IMR-90 (cell line): ENCODE measurements at regions not wholly inside any gene's neighbourhood (a gene's known extent, or its start where the extent isn't known, plus 50 kb on each side); places are given as distances from the start of the nearest gene placed in this dataset.

ENCODE experiments used
- ATAC-seq: fragments of 200-7000 bp; cut with Tn5 transposase; 2 replicates; pipeline ENCODE4 v1.9.1; 2020; ENCODE audit warnings: low read depth, mild to moderate bottlenecking, moderate library complexity
- BruUV-seq: library from RNA; stranded (reverse); fragments of 400-500 nt; replicated peaks from 2 replicates; lab custom pipeline; 2021; lab: Mats Ljungman, UMichigan
- CTCF ChIA-PET: fragments of 300-600 bp; formaldehyde crosslinking; extraction: SDS; loops from one replicate; lab custom pipeline; 2021; ENCODE audit warnings: antibody characterized with exemption; lab: Yijun Ruan, JAX
- POLR2A ChIA-PET: fragments of 300-600 bp; sonication (Branson Sonifier 250); formaldehyde crosslinking; loops from one replicate; lab custom pipeline; 2022; ENCODE audit warnings: antibody characterized with exemption; ENCODE audit not compliant: unreplicated experiment; lab: Charles Lee
- DNase-seq: peaks from one replicate; pipeline ENCODE4 v3.0.0; 2013
- H2AFZ ChIP-seq: replicated peaks from 2 replicates; pipeline ENCODE3; 2013; ENCODE audit warnings: low read length, mild to moderate bottlenecking; ENCODE audit not compliant: poor library complexity
- H2AK5ac ChIP-seq: 2 replicates; pipeline ENCODE4 v1.6.1; 2013; ENCODE audit warnings: low read depth, low read length, inconsistent platforms
- H2AK9ac ChIP-seq: replicated peaks from 2 replicates; pipeline ENCODE3; 2013; ENCODE audit warnings: mild to moderate bottlenecking, low read depth, low read length, moderate library complexity; ENCODE audit not compliant: poor library complexity
- H2BK120ac ChIP-seq: 2 replicates; pipeline ENCODE4 v1.6.1; 2013; ENCODE audit warnings: low read depth, low read length, inconsistent platforms
- H2BK15ac ChIP-seq: 3 replicates; pipeline ENCODE4 v1.6.1; 2013; ENCODE audit warnings: low read depth, low read length, inconsistent platforms
- H2BK20ac ChIP-seq: 2 replicates; pipeline ENCODE4 v1.6.1; 2013; ENCODE audit warnings: low read depth, mild to moderate bottlenecking, inconsistent platforms, low read length, moderate library complexity
- H2BK5ac ChIP-seq: 2 replicates; pipeline ENCODE4 v1.6.1; 2013; ENCODE audit warnings: mild to moderate bottlenecking, low read depth, low read length, inconsistent platforms; ENCODE audit not compliant: poor library complexity, severe bottlenecking
- H3K14ac ChIP-seq: replicated peaks from 2 replicates; pipeline ENCODE4 v1.6.1; 2013; ENCODE audit warnings: low read depth, low read length, inconsistent platforms
- H3K18ac ChIP-seq: 2 replicates; pipeline ENCODE4 v1.6.1; 2013; ENCODE audit warnings: low read depth, low read length, control low read depth
- H3K23ac ChIP-seq: 2 replicates; pipeline ENCODE4 v1.6.1; 2013; ENCODE audit warnings: low read depth, low read length, inconsistent platforms
- H3K27ac ChIP-seq: 2 replicates; pipeline ENCODE4 v1.5.1; 2013; ENCODE audit warnings: mild to moderate bottlenecking, control low read depth, low read length; ENCODE audit not compliant: insufficient read depth
- H3K27me3 ChIP-seq: 2 replicates; pipeline ENCODE4 v1.6.1; 2013; ENCODE audit warnings: low read length; ENCODE audit not compliant: control insufficient read depth, insufficient read depth
- H3K36me3 ChIP-seq: 2 replicates; pipeline ENCODE4 v1.6.1; 2013; ENCODE audit warnings: low read length, mixed read lengths; ENCODE audit not compliant: control insufficient read depth, insufficient read depth
- H3K4ac ChIP-seq: 2 replicates; pipeline ENCODE4 v1.6.1; 2013; ENCODE audit warnings: low read depth, low read length, inconsistent platforms
- H3K4me1 ChIP-seq: 2 replicates; pipeline ENCODE4 v1.6.1; 2013; ENCODE audit warnings: low read length, mixed read lengths; ENCODE audit not compliant: control insufficient read depth, insufficient read depth
- H3K4me2 ChIP-seq: 2 replicates; pipeline ENCODE4 v1.6.1; 2013; ENCODE audit warnings: low read depth, mild to moderate bottlenecking, control low read depth, low read length, moderate library complexity
- H3K4me3 ChIP-seq: 2 replicates; pipeline ENCODE4 v1.5.1; 2013; ENCODE audit warnings: low read depth, mild to moderate bottlenecking, control low read depth, low read length, moderate library complexity; ENCODE audit not compliant: insufficient read depth
- H3K56ac ChIP-seq: 2 replicates; pipeline ENCODE4 v1.6.1; 2013; ENCODE audit warnings: low read length, inconsistent platforms; ENCODE audit not compliant: insufficient read depth; ENCODE audit errors: extremely low read depth
- H3K79me1 ChIP-seq, 2 experiments: 2 replicates each; pipeline ENCODE4 v1.6.1; 2013; ENCODE audit warnings: low read length in 2 of 2, inconsistent platforms in 1 of 2, low read depth in 1 of 2
- H3K9ac ChIP-seq: 2 replicates; pipeline ENCODE4 v1.6.1; 2013; ENCODE audit warnings: low read depth, low read length, control low read depth
- H3K9me1 ChIP-seq: 2 replicates; pipeline ENCODE4 v1.6.1; 2013; ENCODE audit warnings: low read length, inconsistent platforms; ENCODE audit not compliant: insufficient read depth
- H3K9me3 ChIP-seq: 2 replicates; pipeline ENCODE4 v1.6.1; 2013; ENCODE audit warnings: low read length; ENCODE audit not compliant: control insufficient read depth, insufficient read depth
- H4K20me1 ChIP-seq: 2 replicates; pipeline ENCODE4 v1.6.1; 2013; ENCODE audit warnings: low read length, inconsistent platforms; ENCODE audit not compliant: insufficient read depth
- H4K5ac ChIP-seq: 2 replicates; pipeline ENCODE4 v1.6.1; 2013; ENCODE audit warnings: mild to moderate bottlenecking, low read depth, low read length, control low read depth
- H4K8ac ChIP-seq, 2 experiments: 2 replicates each; pipeline ENCODE4 v1.6.1; 2013; ENCODE audit warnings: low read depth in 2 of 2, low read length in 2 of 2, control low read depth in 1 of 2, inconsistent platforms in 1 of 2
- H4K91ac ChIP-seq: 2 replicates; pipeline ENCODE4 v1.6.1; 2013; ENCODE audit warnings: low read depth, low read length, inconsistent platforms; ENCODE audit not compliant: insufficient read depth
- CHD1 ChIP-seq: IDR thresholded peaks from 2 replicates; pipeline ENCODE4 v1.6.1; 2012; ENCODE audit warnings: low read depth, low read length, improper control_type of control experiment
- MAZ ChIP-seq: IDR thresholded peaks from 2 replicates; pipeline ENCODE4 v1.6.1; 2012; ENCODE audit warnings: low read depth, mild to moderate bottlenecking, low read length, improper control_type of control experiment, moderate library complexity, borderline replicate concordance
- RCOR1 ChIP-seq: IDR thresholded peaks from 2 replicates; pipeline ENCODE4 v1.6.1; 2012; ENCODE audit warnings: mild to moderate bottlenecking, low read length, improper control_type of control experiment; ENCODE audit not compliant: insufficient replicate concordance
- WGBS, 2 experiments: methylation state at CpG; one replicate each; pipeline versions ENCODE4 v1.1.5 to v1.1.7; 2013; ENCODE audit warnings: missing lambda C conversion rate in 2 of 2; ENCODE audit not compliant: insufficient read length in 1 of 2; ENCODE audit errors: extremely low coverage in 2 of 2; 5-methylcytosine and 5-hydroxymethylcytosine counted together
- dilution Hi-C: fragments of 300-500 bp; cut with HindIII; formaldehyde crosslinking; loops from one replicate; pipeline ENCODE4 v1.14.3; 2018; ENCODE audit warnings: low sequenced_read_pairs; ENCODE audit not compliant: unreplicated experiment
- in situ Hi-C: fragments of 300-500 bp; cut with MboI; formaldehyde crosslinking; loops from 3 replicates; pipeline ENCODE4 v1.14.3; 2019; ENCODE audit warnings: low sequenced_read_pairs, inconsistent platforms, mixed read lengths
- intact Hi-C: fragments of 100-400 bp; cut with micrococcal nuclease; formaldehyde crosslinking; loops from 2 replicates; pipeline ENCODE4 v1.10.0; 2022

DNA sequence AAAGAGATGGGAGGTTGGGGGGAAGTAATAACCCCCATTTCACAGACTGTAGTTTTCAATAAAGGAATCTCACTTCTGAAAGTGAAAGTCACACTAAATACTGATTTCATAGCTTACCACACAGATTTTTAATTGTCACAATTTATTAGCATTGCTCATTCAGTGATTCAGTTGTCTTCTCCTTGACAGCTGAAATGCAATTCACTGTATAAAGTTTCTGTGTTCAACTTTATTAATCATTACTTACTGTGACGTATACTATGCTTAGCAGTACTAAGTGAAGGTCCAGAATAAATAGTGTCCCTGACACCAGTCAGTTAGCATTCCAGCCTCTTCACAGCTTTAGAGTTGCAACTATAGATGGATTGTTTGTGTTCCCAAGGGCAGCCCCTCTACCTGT lies 324.1 kb upstream of the CRIM1 start:
- no peak overlapping the region for H2AK9ac ChIP-seq
- no peaks in the 10 kb centered on the region for H3K27me3 ChIP-seq
- H3K36me3 ChIP-seq = no peaks in the 10 kb centered on the region
- no peak overlapping the region for H2AK5ac ChIP-seq
- no peak overlapping the region for H3K56ac ChIP-seq
- no peaks in the 10 kb centered on the region for H3K4me1 ChIP-seq
- no peak overlapping the region for H3K14ac ChIP-seq
- no peak overlapping the region for H3K4me2 ChIP-seq
- H3K9me1 ChIP-seq = no peaks in the 10 kb centered on the region
- BruUV-seq = no TSS peak
- H3K9me3 ChIP-seq = no peaks in the 10 kb centered on the region
- no peaks in the 10 kb centered on the region for H3K79me1 ChIP-seq
- no peak overlapping the region for H3K4ac ChIP-seq
- H3K4me3 ChIP-seq = no peak overlapping the region
- no peak for DNase-seq
- no peak overlapping the region for H3K23ac ChIP-seq
- H2BK5ac ChIP-seq = no peak overlapping the region
- intact Hi-C loops = no loop called here
- no CpG with 5 or more reads among the region's 1 CpG for WGBS, 2 experiments
- no peak for ATAC-seq
- TF ChIP-seq CHD1 = no peak
- no peak for TF ChIP-seq MAZ
- TF ChIP-seq RCOR1 = no peak
- H4K5ac ChIP-seq = no peak overlapping the region
- in situ Hi-C loops = no loop called here
- dilution Hi-C loops = no loop called here
- POLR2A ChIA-PET = no interaction called here
- no peak overlapping the region for H2BK120ac ChIP-seq
- no peak overlapping the region for H2AFZ ChIP-seq
- no peak overlapping the region for H2BK15ac ChIP-seq
- no peak overlapping the region for H3K9ac ChIP-seq
- H4K20me1 ChIP-seq = no peaks in the 10 kb centered on the region
- H4K8ac ChIP-seq = no peak overlapping the region
- CTCF ChIA-PET = no interaction called here
- no peak overlapping the region for H3K18ac ChIP-seq
- no peak overlapping the region for H3K27ac ChIP-seq
- H4K91ac ChIP-seq = no peak overlapping the region
- no peak overlapping the region for H2BK20ac ChIP-seq
